Caco-2 (cell line): ENCODE measurements at regions not wholly inside any gene's neighbourhood (a gene's known extent, or its start where the extent isn't known, plus 50 kb on each side); places are given as distances from the start of the nearest gene placed in this dataset.
"Not testable (repeated sequence)": the region's sequence is repeated elsewhere in the genome, so short reads cannot be mapped to it uniquely, and the experiment has no call there.

Source experiments
- BruUV-seq: library from RNA; stranded (reverse); fragments of 400-500 nt; replicated peaks from 2 replicates; lab custom pipeline; 2021; lab: Mats Ljungman, UMichigan
- CTCF ChIA-PET: fragments of 300-600 bp; sonication (Branson Sonifier 250); formaldehyde crosslinking; loops from one replicate; lab custom pipeline; 2022; ENCODE audit warnings: antibody characterized with exemption; lab: Charles Lee
- POLR2A ChIA-PET: fragments of 300-600 bp; sonication (Branson Sonifier 250); formaldehyde crosslinking; loops from one replicate; lab custom pipeline; 2022; ENCODE audit warnings: antibody characterized with exemption; lab: Charles Lee
- DNase-seq, 2 experiments: peaks; one replicate each; pipeline versions ENCODE4 v3.0.0 to v3.0.0-alpha.2; 2020 to 2022
- H3K27me3 ChIP-seq: replicated peaks from 2 replicates; pipeline ENCODE4 v1.6.0; 2011; ENCODE audit warnings: low read length; ENCODE audit not compliant: control insufficient read depth, insufficient read depth
- H3K36me3 ChIP-seq: 2 replicates; pipeline ENCODE4 v1.5.1; 2011; ENCODE audit warnings: low read length; ENCODE audit not compliant: control insufficient read depth, insufficient read depth
- H3K4me1 ChIP-seq: fragments of 250-450 bp; sonication (Bioruptor Pico); 2 replicates; pipeline ENCODE4 v1.5.1; 2020; ENCODE audit warnings: mild to moderate bottlenecking
- H3K4me3 ChIP-seq: 2 replicates; pipeline ENCODE4 v1.5.1; 2011; ENCODE audit warnings: low read depth, mild to moderate bottlenecking, control low read depth, low read length
- H3K9me3 ChIP-seq: fragments of 250-450 bp; sonication (Bioruptor Pico); 2 replicates; pipeline ENCODE4 v1.5.1; 2020; ENCODE audit warnings: mild to moderate bottlenecking, moderate library complexity
- H3K27ac Mint-ChIP-seq: one replicate; pipeline ENCODE4 v1.8.0; 2022; ENCODE audit warnings: mixed read lengths; ENCODE audit not compliant: unreplicated experiment
- H3K27me3 Mint-ChIP-seq: one replicate; pipeline ENCODE4 v1.8.0; 2022; ENCODE audit warnings: mixed read lengths; ENCODE audit not compliant: insufficient read depth, unreplicated experiment
- H3K36me3 Mint-ChIP-seq: one replicate; pipeline ENCODE4 v1.8.0; 2022; ENCODE audit warnings: mild to moderate bottlenecking, mixed read lengths; ENCODE audit not compliant: insufficient read depth, unreplicated experiment
- H3K4me1 Mint-ChIP-seq: one replicate; pipeline ENCODE4 v1.8.0; 2022; ENCODE audit warnings: low read depth, mixed read lengths; ENCODE audit not compliant: unreplicated experiment
- H3K4me3 Mint-ChIP-seq: one replicate; pipeline ENCODE4 v1.8.0; 2022; ENCODE audit warnings: mild to moderate bottlenecking, moderate library complexity, mixed read lengths; ENCODE audit not compliant: unreplicated experiment
- H3K9me3 Mint-ChIP-seq: one replicate; pipeline ENCODE4 v1.8.0; 2022; ENCODE audit warnings: mixed read lengths; ENCODE audit not compliant: unreplicated experiment
- CTCF ChIP-seq, 2 experiments: fragments of 200-600 bp in 1 of 2; IDR thresholded peaks; 1 replicate in 1 of 2; 2 replicates in 1 of 2; pipeline versions ENCODE4 v1.5.1 to v1.8.0; 2011 to 2022; ENCODE audit warnings: antibody characterized with exemption in 1 of 2, control low read depth in 1 of 2, inconsistent platforms in 1 of 2, low read depth in 1 of 2, low read length in 1 of 2, mild to moderate bottlenecking in 1 of 2, moderate library complexity in 1 of 2; ENCODE audit not compliant: insufficient read depth in 1 of 2, severe bottlenecking in 1 of 2, unreplicated experiment in 1 of 2
- intact Hi-C: fragments of 100-400 bp; cut with micrococcal nuclease; formaldehyde crosslinking; loops from one replicate; pipeline ENCODE4 v1.10.0; 2022; ENCODE audit not compliant: unreplicated experiment

GRCh38 chr7:32727483-32728411 lies 163.8 kb downstream of the KBTBD2 start:
- H3K36me3 ChIP-seq = not testable (repeated sequence)
- POLR2A ChIA-PET = interaction anchor here (0.6 kb wide), 1 partner anchor 229 kb away, joined by 4 read pairs; no protein-coding TSS in a partner anchor

GRCh38 chr7:32722837-32723236 lies 168.7 kb downstream of the KBTBD2 start:
- intact Hi-C loops, BruUV-seq, CTCF ChIA-PET: not testable (repeated sequence)

More at GRCh38 chr7:32727483-32728411, 163.8 kb downstream of the KBTBD2 start:
- TSS peak; percentile 40 for BruUV-seq
- peak; percentile 44 to 62 for DNase-seq
- H3K4me3 ChIP-seq = peak overlapping the region; percentile 69
- H3K27ac Mint-ChIP-seq, intact Hi-C loops, H3K27me3 ChIP-seq, CTCF ChIA-PET, H3K36me3 Mint-ChIP-seq, H3K9me3 ChIP-seq, H3K4me1 Mint-ChIP-seq, H3K27me3 Mint-ChIP-seq, H3K4me1 ChIP-seq, H3K9me3 Mint-ChIP-seq: not testable (repeated sequence)
- H3K4me3 Mint-ChIP-seq = peak overlapping the region; percentile 69

GRCh38 chr7:32694182-32694581 lies 197.4 kb downstream of the KBTBD2 start:
- H3K9me3 ChIP-seq = no peaks in the 10 kb centered on the region
- DNase-seq = no peak
- H3K4me3 ChIP-seq = no peak overlapping the region
- H3K4me3 Mint-ChIP-seq = no peak overlapping the region
- no peaks in the 10 kb centered on the region for H3K27me3 ChIP-seq
- H3K27ac Mint-ChIP-seq = no peak overlapping the region
- no peaks in the 10 kb centered on the region for H3K9me3 Mint-ChIP-seq
- H3K4me1 Mint-ChIP-seq = no peaks in the 10 kb centered on the region
- intact Hi-C loops = no loop called here
- no peaks in the 10 kb centered on the region for H3K36me3 Mint-ChIP-seq
- H3K27me3 Mint-ChIP-seq = no peaks in the 10 kb centered on the region
- BruUV-seq = no TSS peak
- H3K36me3 ChIP-seq = no peaks in the 10 kb centered on the region
- POLR2A ChIA-PET = no interaction called here
- no peaks in the 10 kb centered on the region for H3K4me1 ChIP-seq
- no peak for TF ChIP-seq CTCF (IDR thresholded peaks at IDR 0.05; ENCODE audit: insufficient read depth in 1 of 2, low read depth in 1 of 2, low read length in 1 of 2, severe bottlenecking in 1 of 2, unreplicated experiment in 1 of 2)
- CTCF ChIA-PET = no interaction called here

More at GRCh38 chr7:32722837-32723236, 168.7 kb downstream of the KBTBD2 start:
- H3K4me3 ChIP-seq, H3K36me3 ChIP-seq, H3K27ac Mint-ChIP-seq, H3K9me3 Mint-ChIP-seq, H3K4me3 Mint-ChIP-seq, H3K9me3 ChIP-seq, H3K4me1 ChIP-seq, DNase-seq, H3K27me3 Mint-ChIP-seq, H3K4me1 Mint-ChIP-seq, H3K27me3 ChIP-seq, H3K36me3 Mint-ChIP-seq, POLR2A ChIA-PET: not testable (repeated sequence)
